Superior temporal gyrus (tissue), 1 donor: ENCODE measurements at regions not wholly inside any gene's neighbourhood (a gene's known extent, or its start where the extent isn't known, plus 50 kb on each side); places are given as distances from the start of the nearest gene placed in this dataset.

Experiments used
- DNase-seq: peaks from one replicate; pipeline ENCODE4 v3.0.0-alpha.2; 2016; ENCODE audit errors: extremely low spot score

GRCh38 chr5:40389591-40389990 is 290.1 kb upstream of the PTGER4 start:
- DNase-seq: no peak

- no peak for DNase-seq
Observed at GRCh38 chr5:40386289-40386688, 293.4 kb upstream of the PTGER4 start.

- DNase-seq: peak; percentile 22
Observed at GRCh38 chr5:40385544-40385943, 294.2 kb upstream of the PTGER4 start.

- DNase-seq: no peak
Observed at GRCh38 chr5:40384782-40385390, 294.8 kb upstream of the PTGER4 start.

GRCh38 chr5:40383749-40384651 is 295.7 kb upstream of the PTGER4 start:
- peak; percentile 53 for DNase-seq

- DNase-seq: no peak
Observed at GRCh38 chr5:40381676-40382363, 297.9 kb upstream of the PTGER4 start.

- no peak for DNase-seq
Observed at GRCh38 chr5:40381016-40381415, 298.7 kb upstream of the PTGER4 start.

GRCh38 chr5:40378396-40379177 is 301.1 kb upstream of the PTGER4 start:
- no peak for DNase-seq

GRCh38 chr5:40376566-40376965 is 303.1 kb upstream of the PTGER4 start:
- no peak for DNase-seq

GRCh38 chr5:40374853-40375252 is 304.9 kb upstream of the PTGER4 start:
- no peak for DNase-seq

GRCh38 chr5:40368200-40368599 is 311.5 kb upstream of the PTGER4 start:
- no peak for DNase-seq

GRCh38 chr5:40367255-40367654 is 312.5 kb upstream of the PTGER4 start:
- no peak for DNase-seq

- no peak for DNase-seq
Observed at GRCh38 chr5:40365342-40366330, 314.1 kb upstream of the PTGER4 start.

- DNase-seq: no peak
Observed at GRCh38 chr5:40364441-40364840, 315.3 kb upstream of the PTGER4 start.

- no peak for DNase-seq
Observed at GRCh38 chr5:40361378-40361777, 318.3 kb upstream of the PTGER4 start.

GRCh38 chr5:40360685-40361084 is 319.0 kb upstream of the PTGER4 start:
- DNase-seq: no peak

- DNase-seq: no peak
Observed at GRCh38 chr5:40359832-40360231, 319.9 kb upstream of the PTGER4 start.

- no peak for DNase-seq
Observed at GRCh38 chr5:40359093-40359492, 320.6 kb upstream of the PTGER4 start.

GRCh38 chr5:40356248-40356647 is 323.5 kb upstream of the PTGER4 start:
- DNase-seq: no peak

GRCh38 chr5:40355846-40356245 is 323.9 kb upstream of the PTGER4 start:
- no peak for DNase-seq

GRCh38 chr5:40355181-40355580 is 324.5 kb upstream of the PTGER4 start:
- no peak for DNase-seq
